ENCODE measurements at regions not wholly inside any gene's neighbourhood (a gene's known extent, or its start where the extent isn't known, plus 50 kb on each side); places are given as distances from the start of the nearest gene placed in this dataset.

- FAIRE-seq (no peak), DNase-seq (ENCODE audit: low spot score) (no peak), ATAC-seq (no peak)
- intact Hi-C loops (cut with micrococcal nuclease; ENCODE audit: unreplicated experiment) (no loop called here), in situ Hi-C loops (cut with HindIII; ENCODE audit: extremely low pct_ligation_motif_present, low pct_unique_long_range_greater_than_20kb) (no loop called here)
- H3K79me2 ChIP-seq (ENCODE audit: insufficient read depth, low read length): no peaks in the 10 kb centered on the region
- no peaks in the 10 kb centered on the region for H3K36me3 ChIP-seq (replicated peaks in 1 of 2; ENCODE audit: control insufficient read depth in 1 of 2, insufficient read depth in 2 of 2, low read length in 2 of 2)
- no peak overlapping the region for H3K4me3 ChIP-seq (replicated peaks in 1 of 3; ENCODE audit: insufficient read depth in 1 of 3, low read depth in 2 of 3, low read length in 3 of 3)
- H3K27me3 ChIP-seq (ENCODE audit: control insufficient read depth in 1 of 2, insufficient read depth in 2 of 2, low read length in 2 of 2): no peaks in the 10 kb centered on the region
- 2% methylated on average over 3 of the region's 3 CpGs for WGBS (ENCODE audit: low lambda C conversion rate)
- no TSS peak for BruUV-seq (replicated peaks)
- no peaks in the 10 kb centered on the region for H4K20me1 ChIP-seq (ENCODE audit: insufficient read depth, low read length)
- H3K9ac ChIP-seq (ENCODE audit: insufficient read depth, low read depth, low read length): no peak overlapping the region
- H3K4me1 ChIP-seq (ENCODE audit: insufficient read depth, low read length): no peaks in the 10 kb centered on the region
- CTCF ChIA-PET (ENCODE audit: low intra/inter-chr PET ratio, low total read pairs): no interaction called here
- H3K9me3 ChIP-seq (ENCODE audit: low read length): no peaks in the 10 kb centered on the region
- H3K27ac ChIP-seq (ENCODE audit: extremely low read length, insufficient read depth, low read length): no peak overlapping the region
- POLR2A ChIA-PET: no interaction called here
- TF ChIP-seq CC2D1A (CRISPR knock-in tag; IDR thresholded peaks at IDR 0.05): no peak
- TF ChIP-seq, protein P1, sequence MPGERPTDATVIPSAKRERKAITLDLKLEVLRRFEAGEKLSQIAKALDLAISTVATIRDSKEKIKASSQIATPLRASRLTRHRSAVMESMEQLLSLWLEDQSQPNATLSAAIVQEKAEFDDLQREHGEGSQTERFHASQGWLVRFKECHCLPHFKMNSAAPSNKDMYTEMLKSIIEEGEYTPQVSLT (CRISPR knock-in tag; IDR thresholded peaks at IDR 0.05; ENCODE audit: borderline replicate concordance, low read depth): no peak
- no peak for TF ChIP-seq ZNF788 (CRISPR knock-in tag; IDR thresholded peaks at IDR 0.05; ENCODE audit: borderline replicate concordance)
- TF ChIP-seq ZNF317 (CRISPR knock-in tag; IDR thresholded peaks at IDR 0.05): no peak
- no peak for TF ChIP-seq SRSF4 (IDR thresholded peaks at IDR 0.05; ENCODE audit: low read depth, low read length, poor library complexity, severe bottlenecking)
- TF ChIP-seq, protein P2, sequence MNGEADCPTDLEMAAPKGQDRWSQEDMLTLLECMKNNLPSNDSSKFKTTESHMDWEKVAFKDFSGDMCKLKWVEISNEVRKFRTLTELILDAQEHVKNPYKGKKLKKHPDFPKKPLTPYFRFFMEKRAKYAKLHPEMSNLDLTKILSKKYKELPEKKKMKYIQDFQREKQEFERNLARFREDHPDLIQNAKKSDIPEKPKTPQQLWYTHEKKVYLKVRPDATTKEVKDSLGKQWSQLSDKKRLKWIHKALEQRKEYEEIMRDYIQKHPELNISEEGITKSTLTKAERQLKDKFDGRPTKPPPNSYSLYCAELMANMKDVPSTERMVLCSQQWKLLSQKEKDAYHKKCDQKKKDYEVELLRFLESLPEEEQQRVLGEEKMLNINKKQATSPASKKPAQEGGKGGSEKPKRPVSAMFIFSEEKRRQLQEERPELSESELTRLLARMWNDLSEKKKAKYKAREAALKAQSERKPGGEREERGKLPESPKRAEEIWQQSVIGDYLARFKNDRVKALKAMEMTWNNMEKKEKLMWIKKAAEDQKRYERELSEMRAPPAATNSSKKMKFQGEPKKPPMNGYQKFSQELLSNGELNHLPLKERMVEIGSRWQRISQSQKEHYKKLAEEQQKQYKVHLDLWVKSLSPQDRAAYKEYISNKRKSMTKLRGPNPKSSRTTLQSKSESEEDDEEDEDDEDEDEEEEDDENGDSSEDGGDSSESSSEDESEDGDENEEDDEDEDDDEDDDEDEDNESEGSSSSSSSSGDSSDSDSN (CRISPR knock-in tag; IDR thresholded peaks at IDR 0.05): no peak
- no peak for TF ChIP-seq MED8 (CRISPR knock-in tag; IDR thresholded peaks at IDR 0.05; ENCODE audit: insufficient replicate concordance)
- no peak for TF ChIP-seq CTCF (CRISPR knock-in tag; IDR thresholded peaks at IDR 0.05)
- H3K4me2 ChIP-seq (ENCODE audit: low read depth, low read length): no peak overlapping the region
- H2AFZ ChIP-seq (ENCODE audit: low read length): no peak overlapping the region
Measured at GRCh38 chr5:101136454-101136853, 233.4 kb upstream of the ST8SIA4 start.
